CD4-positive, alpha-beta T cell (primary cell): ENCODE measurements at regions not wholly inside any gene's neighbourhood (a gene's known extent, or its start where the extent isn't known, plus 50 kb on each side); places are given as distances from the start of the nearest gene placed in this dataset.

Experiments
- ATAC-seq: fragments of 200-7000 bp; cut with Tn5 transposase; one replicate; pipeline ENCODE4 v1.10.0; 2022; ENCODE audit warnings: mild to moderate bottlenecking; ENCODE audit not compliant: poor library complexity
- CTCF ChIA-PET: fragments of 350-600 bp; sonication (Branson Sonifier 250); formaldehyde crosslinking; loops from one replicate; lab custom pipeline; 2021; ENCODE audit warnings: antibody characterized with exemption, inconsistent platforms; lab: Charles Lee
- POLR2A ChIA-PET: fragments of 350-600 bp; sonication (Branson Sonifier 250); formaldehyde crosslinking; loops from one replicate; lab custom pipeline; 2021; ENCODE audit warnings: antibody characterized with exemption, inconsistent platforms; lab: Charles Lee
- DNase-seq, 14 experiments: peaks; one replicate each; pipeline ENCODE4 v3.0.0-alpha.2; 2013 to 2020; ENCODE audit warnings: mixed read lengths in 2 of 14
- H3K27ac ChIP-seq, 2 donors: one replicate each; pipeline versions ENCODE4 v1.5.1 to v1.7.0; 2013; ENCODE audit warnings: low read length in 2 of 2, low read depth in 1 of 2, mild to moderate bottlenecking in 1 of 2
- H3K27me3 ChIP-seq, 2 experiments: 1 replicate in 1 of 2; 2 replicates in 1 of 2; pipeline versions ENCODE4 v1.6.1 to v1.7.0; 2013; ENCODE audit warnings: low read length in 2 of 2, control low read depth in 1 of 2, mild to moderate bottlenecking in 1 of 2, moderate library complexity in 1 of 2; ENCODE audit not compliant: insufficient read depth in 2 of 2, control insufficient read depth in 1 of 2
- H3K36me3 ChIP-seq: one replicate; pipeline ENCODE4 v1.6.1; 2013; ENCODE audit warnings: low read length, control low read depth; ENCODE audit not compliant: insufficient read depth
- H3K4me1 ChIP-seq: one replicate; pipeline ENCODE4 v1.6.1; 2013; ENCODE audit warnings: low read length, control low read depth; ENCODE audit not compliant: insufficient read depth
- H3K4me3 ChIP-seq: one replicate; pipeline ENCODE4 v1.5.1; 2013; ENCODE audit warnings: mild to moderate bottlenecking, low read length, moderate library complexity
- H3K9me3 ChIP-seq, 2 experiments: 1 replicate in 1 of 2; 2 replicates in 1 of 2; pipeline versions ENCODE4 v1.6.1 to v1.7.0; 2013; ENCODE audit warnings: low read length in 2 of 2, mild to moderate bottlenecking in 2 of 2, control low read depth in 1 of 2, moderate library complexity in 1 of 2; ENCODE audit not compliant: control insufficient read depth in 1 of 2, insufficient read depth in 1 of 2
- H3K27ac Mint-ChIP-seq: one replicate; pipeline ENCODE4 v1.8.0; 2020; ENCODE audit warnings: mixed read lengths
- H3K27me3 Mint-ChIP-seq: one replicate; pipeline ENCODE4 v1.8.0; 2021; ENCODE audit warnings: mixed read lengths
- H3K36me3 Mint-ChIP-seq: one replicate; pipeline ENCODE4 v1.8.0; 2021; ENCODE audit warnings: low read depth, mixed read lengths
- H3K4me1 Mint-ChIP-seq: one replicate; pipeline ENCODE4 v1.8.0; 2021; ENCODE audit warnings: low read depth, mixed read lengths
- H3K4me3 Mint-ChIP-seq: one replicate; pipeline ENCODE4 v1.8.0; 2020; ENCODE audit warnings: mild to moderate bottlenecking, mixed read lengths
- H3K9me3 Mint-ChIP-seq: one replicate; pipeline ENCODE4 v1.8.0; 2020; ENCODE audit warnings: mixed read lengths
- CTCF ChIP-seq: fragments of 200-600 bp; IDR thresholded peaks from one replicate; pipeline ENCODE4 v1.8.0; 2022; ENCODE audit warnings: antibody characterized with exemption, mild to moderate bottlenecking
- intact Hi-C, 2 experiments: fragments of 100-400 bp; cut with DNase I in 1 of 2; cut with micrococcal nuclease in 1 of 2; formaldehyde crosslinking; loops; one replicate each; pipeline versions ENCODE4 v1.15.1 to v1.9.0; 2023 to 2025; cut with DNase I, micrococcal nuclease

- Histone ChIP-seq H3K4me3 (no peak overlapping the region), H3K36me3 (no peaks in the 10 kb centered on the region), H3K27me3 (no peaks in the 10 kb centered on the region), H3K4me1 (peaks cover 38% of the 10 kb centered on the region), H3K27ac (no peak overlapping the region), H3K9me3 (no peaks in the 10 kb centered on the region)
- Mint-ChIP-seq H3K36me3 (no peaks in the 10 kb centered on the region), H3K4me3 (no peak overlapping the region), H3K27ac (peak overlapping the region; percentile 89), H3K27me3 (no peaks in the 10 kb centered on the region), H3K4me1 (peaks cover 44% of the 10 kb centered on the region), H3K9me3 (no peaks in the 10 kb centered on the region)
- DNase-seq (no peak), ATAC-seq (no peak)
- TF ChIP-seq CTCF: no peak
- intact Hi-C loops: no loop called here
- ChIA-PET POLR2A (interaction anchor here (1.2 kb wide), 1 partner anchor 15 kb away, joined by 3 read pairs; no protein-coding TSS in a partner anchor), CTCF (no interaction called here)
Measured at GRCh38 chr1:228936881-228937280, 201.6 kb downstream of the RHOU start.

GRCh38 chr1:228937351-228937750 is 202.1 kb downstream of the RHOU start:
- no peak for DNase-seq
- TF ChIP-seq CTCF: no peak
- CTCF ChIA-PET: no interaction called here
- Mint-ChIP-seq H3K27ac (peak overlapping the region; percentile 89), H3K4me3 (no peak overlapping the region), H3K27me3 (no peaks in the 10 kb centered on the region), H3K9me3 (no peaks in the 10 kb centered on the region), H3K36me3 (no peaks in the 10 kb centered on the region), H3K4me1 (peaks cover 44% of the 10 kb centered on the region)
- Histone ChIP-seq H3K4me3 (no peak overlapping the region), H3K36me3 (no peaks in the 10 kb centered on the region), H3K9me3 (peaks cover 0 to under 1% of the 10 kb centered on the region in 2 experiments), H3K27ac (no peak overlapping the region), H3K4me1 (peaks cover 38% of the 10 kb centered on the region), H3K27me3 (no peaks in the 10 kb centered on the region)
- POLR2A ChIA-PET: interaction anchor here (1.2 kb wide), 1 partner anchor 16 kb away, joined by 3 read pairs; no protein-coding TSS in a partner anchor
- intact Hi-C loops: no loop called here
- ATAC-seq: no peak

GRCh38 chr1:228937851-228938536 is 202.7 kb downstream of the RHOU start:
- H3K4me3 ChIP-seq: no peak overlapping the region
- H3K27me3 Mint-ChIP-seq: no peaks in the 10 kb centered on the region
- ChIA-PET POLR2A (interaction anchor here (1.0 to 1.4 kb wide), 3 partner anchors 51 to 192 kb away, joined by 3 to 4 read pairs (median 3); no protein-coding TSS in a partner anchor), CTCF (no interaction called here)
- DNase-seq (peak in 1 of 14 experiments; percentile 10), ATAC-seq (peak; percentile 19)
- H3K36me3 Mint-ChIP-seq: no peaks in the 10 kb centered on the region
- H3K27me3 ChIP-seq: no peaks in the 10 kb centered on the region
- H3K9me3 ChIP-seq: peaks cover 0 to 5% of the 10 kb centered on the region in 2 experiments
- peak overlapping the region; percentile 89 for H3K27ac Mint-ChIP-seq
- H3K4me1 Mint-ChIP-seq: peaks cover 44% of the 10 kb centered on the region
- no peaks in the 10 kb centered on the region for H3K9me3 Mint-ChIP-seq
- H3K36me3 ChIP-seq: no peaks in the 10 kb centered on the region
- no peak for TF ChIP-seq CTCF
- H3K27ac ChIP-seq: peak overlapping the region in 1 of 2 donors; percentile 42
- peaks cover 38% of the 10 kb centered on the region for H3K4me1 ChIP-seq
- peak overlapping the region; percentile 50 for H3K4me3 Mint-ChIP-seq
- intact Hi-C loops: no loop called here
